HepG2 (cell line): ENCODE measurements at regions not wholly inside any gene's neighbourhood (a gene's known extent, or its start where the extent isn't known, plus 50 kb on each side); places are given as distances from the start of the nearest gene placed in this dataset.

ENCODE experiments used
- FOXM1 ChIP-seq: sonication (generic); formaldehyde crosslinking; IDR thresholded peaks from 2 replicates; pipeline ENCODE4 v1.5.0; 2020; ENCODE audit warnings: missing genetic modification reagents
- RARA ChIP-seq: IDR thresholded peaks from 2 replicates; pipeline ENCODE4 v1.6.1; 2016; ENCODE audit warnings: missing genetic modification reagents, missing compliant biosample characterization
- TF ChIP-seq, protein P1 (sequence below): sonication (generic); formaldehyde crosslinking; conservative IDR thresholded peaks from 2 replicates; pipeline ENCODE4 v1.4.0; 2020; ENCODE audit warnings: missing genetic modification reagents

DNA sequence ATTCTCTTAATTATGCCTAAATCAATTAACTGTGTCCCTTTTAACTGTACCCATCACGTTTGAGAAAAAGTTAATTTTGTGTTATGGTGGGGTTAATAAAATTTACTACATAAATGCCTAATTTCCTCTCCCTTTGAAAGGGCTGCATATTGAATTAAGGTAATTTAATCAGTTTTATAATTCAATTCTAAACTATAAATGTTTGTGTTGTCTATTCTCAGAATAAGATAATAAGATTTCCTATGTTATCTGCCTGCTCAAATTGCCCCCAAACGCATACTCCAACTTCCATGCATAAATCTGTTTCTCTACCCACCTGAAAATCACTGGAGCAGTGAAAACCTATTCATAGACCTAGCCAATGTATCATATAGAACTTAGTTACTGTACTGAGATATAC, 1716.1 kb downstream of the SI start:
- TF ChIP-seq FOXM1 (CRISPR knock-in tag) (no peak), RARA (no peak)
- TF ChIP-seq, protein P1, sequence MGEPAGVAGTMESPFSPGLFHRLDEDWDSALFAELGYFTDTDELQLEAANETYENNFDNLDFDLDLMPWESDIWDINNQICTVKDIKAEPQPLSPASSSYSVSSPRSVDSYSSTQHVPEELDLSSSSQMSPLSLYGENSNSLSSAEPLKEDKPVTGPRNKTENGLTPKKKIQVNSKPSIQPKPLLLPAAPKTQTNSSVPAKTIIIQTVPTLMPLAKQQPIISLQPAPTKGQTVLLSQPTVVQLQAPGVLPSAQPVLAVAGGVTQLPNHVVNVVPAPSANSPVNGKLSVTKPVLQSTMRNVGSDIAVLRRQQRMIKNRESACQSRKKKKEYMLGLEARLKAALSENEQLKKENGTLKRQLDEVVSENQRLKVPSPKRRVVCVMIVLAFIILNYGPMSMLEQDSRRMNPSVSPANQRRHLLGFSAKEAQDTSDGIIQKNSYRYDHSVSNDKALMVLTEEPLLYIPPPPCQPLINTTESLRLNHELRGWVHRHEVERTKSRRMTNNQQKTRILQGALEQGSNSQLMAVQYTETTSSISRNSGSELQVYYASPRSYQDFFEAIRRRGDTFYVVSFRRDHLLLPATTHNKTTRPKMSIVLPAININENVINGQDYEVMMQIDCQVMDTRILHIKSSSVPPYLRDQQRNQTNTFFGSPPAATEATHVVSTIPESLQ (CRISPR knock-in tag), result no peak
